ENCODE measurements at regions not wholly inside any gene's neighbourhood (a gene's known extent, or its start where the extent isn't known, plus 50 kb on each side); places are given as distances from the start of the nearest gene placed in this dataset.

DNA sequence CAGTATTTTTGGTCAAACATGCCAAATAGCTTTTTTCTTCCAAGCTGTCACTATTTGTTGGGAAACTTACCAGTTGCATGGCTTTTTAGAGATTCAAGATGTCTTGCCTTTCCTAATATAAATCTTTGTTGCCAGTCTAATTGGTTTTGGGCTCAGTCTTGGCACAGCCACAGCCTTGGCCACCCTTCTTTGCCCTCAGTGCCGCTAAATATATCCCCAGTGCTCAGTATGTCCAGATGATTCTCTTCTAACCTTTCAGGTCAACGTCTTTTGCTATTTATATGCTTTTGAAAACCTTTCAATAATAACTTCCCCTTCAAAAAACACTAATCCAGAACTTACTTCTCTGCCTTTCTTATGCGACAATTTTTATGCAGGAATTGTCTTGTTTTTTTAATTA lies 483.1 kb upstream of the ZFHX3 start:
- intact Hi-C loops (cut with micrococcal nuclease) = no loop called here
- Histone ChIP-seq H3K36me3 (ENCODE audit: control insufficient read depth in 1 of 2, insufficient read depth in 2 of 2, low read length in 2 of 2) (no peaks in the 10 kb centered on the region), H2AFZ (ENCODE audit: low read depth, low read length, poor library complexity, severe bottlenecking) (no peak overlapping the region), H3K4me3 (replicated peaks in 1 of 2; ENCODE audit: low read depth in 1 of 2, low read length in 2 of 2) (no peak overlapping the region), H3K9me3 (ENCODE audit: control insufficient read depth in 1 of 2, insufficient read depth in 1 of 2, low read depth in 1 of 2, low read length in 2 of 2) (no peaks in the 10 kb centered on the region), H3K27me3 (ENCODE audit: insufficient read depth, low read length) (peaks cover 25% of the 10 kb centered on the region), H3K4me1 (ENCODE audit: control insufficient read depth in 1 of 2, insufficient read depth in 2 of 2, low read length in 2 of 2) (no peaks in the 10 kb centered on the region), H3K4me2 (ENCODE audit: low read length) (no peak overlapping the region), H4K20me1 (ENCODE audit: insufficient read depth) (no peaks in the 10 kb centered on the region), H3K79me2 (ENCODE audit: insufficient read depth, low read length) (no peaks in the 10 kb centered on the region), H3K9me2 (ENCODE audit: insufficient read depth) (no peaks in the 10 kb centered on the region), H3K27ac (ENCODE audit: low read depth, low read length) (no peak overlapping the region), H3K9ac (ENCODE audit: low read length) (no peak overlapping the region)
- ChIA-PET POLR2A (interaction anchor here (0.7 kb wide), 1 partner anchor 12 kb away, joined by 4 read pairs; no protein-coding TSS in a partner anchor), RAD21 (ENCODE audit: low non-redundant PET in 1 of 2, low total read pairs in 2 of 2, uncharacterized antibody in 2 of 2, unreplicated experiment in 2 of 2) (no interaction called here), CTCF (no interaction called here)
- DNase-seq (ENCODE audit: low read depth, low spot score) (no peak), ATAC-seq (no peak)
- no TSS peak for BruUV-seq (replicated peaks)
- TF ChIP-seq FOSL1 (IDR thresholded peaks at IDR 0.05; ENCODE audit: low read depth) = no peak
- TF ChIP-seq, protein P1, sequence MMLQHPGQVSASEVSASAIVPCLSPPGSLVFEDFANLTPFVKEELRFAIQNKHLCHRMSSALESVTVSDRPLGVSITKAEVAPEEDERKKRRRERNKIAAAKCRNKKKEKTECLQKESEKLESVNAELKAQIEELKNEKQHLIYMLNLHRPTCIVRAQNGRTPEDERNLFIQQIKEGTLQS (IDR thresholded peaks at IDR 0.05) = no peak
- TF ChIP-seq, protein P2, sequence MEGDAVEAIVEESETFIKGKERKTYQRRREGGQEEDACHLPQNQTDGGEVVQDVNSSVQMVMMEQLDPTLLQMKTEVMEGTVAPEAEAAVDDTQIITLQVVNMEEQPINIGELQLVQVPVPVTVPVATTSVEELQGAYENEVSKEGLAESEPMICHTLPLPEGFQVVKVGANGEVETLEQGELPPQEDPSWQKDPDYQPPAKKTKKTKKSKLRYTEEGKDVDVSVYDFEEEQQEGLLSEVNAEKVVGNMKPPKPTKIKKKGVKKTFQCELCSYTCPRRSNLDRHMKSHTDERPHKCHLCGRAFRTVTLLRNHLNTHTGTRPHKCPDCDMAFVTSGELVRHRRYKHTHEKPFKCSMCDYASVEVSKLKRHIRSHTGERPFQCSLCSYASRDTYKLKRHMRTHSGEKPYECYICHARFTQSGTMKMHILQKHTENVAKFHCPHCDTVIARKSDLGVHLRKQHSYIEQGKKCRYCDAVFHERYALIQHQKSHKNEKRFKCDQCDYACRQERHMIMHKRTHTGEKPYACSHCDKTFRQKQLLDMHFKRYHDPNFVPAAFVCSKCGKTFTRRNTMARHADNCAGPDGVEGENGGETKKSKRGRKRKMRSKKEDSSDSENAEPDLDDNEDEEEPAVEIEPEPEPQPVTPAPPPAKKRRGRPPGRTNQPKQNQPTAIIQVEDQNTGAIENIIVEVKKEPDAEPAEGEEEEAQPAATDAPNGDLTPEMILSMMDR (IDR thresholded peaks at IDR 0.05 in 2 of 3, conservative IDR thresholded peaks at IDR 0.05 in 1 of 3; ENCODE audit: borderline replicate concordance in 1 of 3, insufficient read depth in 1 of 3, low read depth in 2 of 3, low read length in 2 of 3) = no peak

DNA sequence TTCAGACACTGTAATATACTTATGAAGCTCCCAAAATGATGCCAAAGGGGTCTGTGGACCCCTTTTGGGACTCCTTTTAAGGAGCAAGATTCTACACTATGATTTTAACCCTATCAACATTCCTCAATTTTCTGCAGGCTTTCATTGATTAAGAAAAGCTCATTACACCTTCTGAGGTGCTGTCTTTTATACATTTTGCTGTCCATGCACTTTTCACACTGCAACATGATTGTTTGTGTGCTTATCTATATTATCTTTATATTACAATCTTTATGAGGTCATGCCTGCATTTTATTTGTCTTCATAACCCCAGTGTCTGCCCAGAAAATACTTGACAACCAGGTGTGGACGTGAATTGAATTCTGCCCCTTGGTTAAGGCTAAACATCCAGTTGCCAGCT lies 482.6 kb upstream of the ZFHX3 start:
- Histone ChIP-seq H3K9me2 (ENCODE audit: insufficient read depth) (no peaks in the 10 kb centered on the region), H3K4me3 (replicated peaks in 1 of 2; ENCODE audit: low read depth in 1 of 2, low read length in 2 of 2) (no peak overlapping the region), H3K4me1 (ENCODE audit: control insufficient read depth in 1 of 2, insufficient read depth in 2 of 2, low read length in 2 of 2) (no peaks in the 10 kb centered on the region), H3K9ac (ENCODE audit: low read length) (no peak overlapping the region), H3K79me2 (ENCODE audit: insufficient read depth, low read length) (no peaks in the 10 kb centered on the region), H4K20me1 (ENCODE audit: insufficient read depth) (no peaks in the 10 kb centered on the region), H2AFZ (ENCODE audit: low read depth, low read length, poor library complexity, severe bottlenecking) (no peak overlapping the region), H3K36me3 (ENCODE audit: control insufficient read depth in 1 of 2, insufficient read depth in 2 of 2, low read length in 2 of 2) (no peaks in the 10 kb centered on the region), H3K4me2 (ENCODE audit: low read length) (no peak overlapping the region), H3K27ac (ENCODE audit: low read depth, low read length) (no peak overlapping the region), H3K27me3 (ENCODE audit: insufficient read depth, low read length) (peaks cover 30% of the 10 kb centered on the region), H3K9me3 (ENCODE audit: control insufficient read depth in 1 of 2, insufficient read depth in 1 of 2, low read depth in 1 of 2, low read length in 2 of 2) (no peaks in the 10 kb centered on the region)
- DNase-seq (ENCODE audit: low read depth, low spot score) (no peak), ATAC-seq (no peak)
- CTCF ChIA-PET = no interaction called here
- POLR2A ChIA-PET = no interaction called here
- RAD21 ChIA-PET (ENCODE audit: low non-redundant PET in 1 of 2, low total read pairs in 2 of 2, uncharacterized antibody in 2 of 2, unreplicated experiment in 2 of 2) = no interaction called here
- no TSS peak for BruUV-seq (replicated peaks)
- intact Hi-C loops (cut with micrococcal nuclease) = no loop called here
- TF ChIP-seq ZNF274 (IDR thresholded peaks at IDR 0.05; ENCODE audit: low read depth, low read length) = no peak
- no peak for TF ChIP-seq TCF7L2 (IDR thresholded peaks at IDR 0.05; ENCODE audit: borderline replicate concordance, extremely low read depth, insufficient read depth, insufficient read length)
- TF ChIP-seq SIN3A (IDR thresholded peaks at IDR 0.05; ENCODE audit: low read depth) = no peak
- TF ChIP-seq, protein P3, sequence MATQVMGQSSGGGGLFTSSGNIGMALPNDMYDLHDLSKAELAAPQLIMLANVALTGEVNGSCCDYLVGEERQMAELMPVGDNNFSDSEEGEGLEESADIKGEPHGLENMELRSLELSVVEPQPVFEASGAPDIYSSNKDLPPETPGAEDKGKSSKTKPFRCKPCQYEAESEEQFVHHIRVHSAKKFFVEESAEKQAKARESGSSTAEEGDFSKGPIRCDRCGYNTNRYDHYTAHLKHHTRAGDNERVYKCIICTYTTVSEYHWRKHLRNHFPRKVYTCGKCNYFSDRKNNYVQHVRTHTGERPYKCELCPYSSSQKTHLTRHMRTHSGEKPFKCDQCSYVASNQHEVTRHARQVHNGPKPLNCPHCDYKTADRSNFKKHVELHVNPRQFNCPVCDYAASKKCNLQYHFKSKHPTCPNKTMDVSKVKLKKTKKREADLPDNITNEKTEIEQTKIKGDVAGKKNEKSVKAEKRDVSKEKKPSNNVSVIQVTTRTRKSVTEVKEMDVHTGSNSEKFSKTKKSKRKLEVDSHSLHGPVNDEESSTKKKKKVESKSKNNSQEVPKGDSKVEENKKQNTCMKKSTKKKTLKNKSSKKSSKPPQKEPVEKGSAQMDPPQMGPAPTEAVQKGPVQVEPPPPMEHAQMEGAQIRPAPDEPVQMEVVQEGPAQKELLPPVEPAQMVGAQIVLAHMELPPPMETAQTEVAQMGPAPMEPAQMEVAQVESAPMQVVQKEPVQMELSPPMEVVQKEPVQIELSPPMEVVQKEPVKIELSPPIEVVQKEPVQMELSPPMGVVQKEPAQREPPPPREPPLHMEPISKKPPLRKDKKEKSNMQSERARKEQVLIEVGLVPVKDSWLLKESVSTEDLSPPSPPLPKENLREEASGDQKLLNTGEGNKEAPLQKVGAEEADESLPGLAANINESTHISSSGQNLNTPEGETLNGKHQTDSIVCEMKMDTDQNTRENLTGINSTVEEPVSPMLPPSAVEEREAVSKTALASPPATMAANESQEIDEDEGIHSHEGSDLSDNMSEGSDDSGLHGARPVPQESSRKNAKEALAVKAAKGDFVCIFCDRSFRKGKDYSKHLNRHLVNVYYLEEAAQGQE (IDR thresholded peaks at IDR 0.05; ENCODE audit: low read depth) = no peak
- TF ChIP-seq YY1 (IDR thresholded peaks at IDR 0.05; ENCODE audit: extremely low read depth, insufficient replicate concordance, low read depth, low read length) = no peak
- no peak for TF ChIP-seq SRF (IDR thresholded peaks at IDR 0.05; ENCODE audit: low read depth)
- TF ChIP-seq EZH2 (IDR thresholded peaks at IDR 0.05) = no peak
- TF ChIP-seq ELF1 (IDR thresholded peaks at IDR 0.05; ENCODE audit: borderline replicate concordance, low read depth) = no peak
- TF ChIP-seq, protein P2 (IDR thresholded peaks at IDR 0.05 in 2 of 3, conservative IDR thresholded peaks at IDR 0.05 in 1 of 3; ENCODE audit: borderline replicate concordance in 1 of 3, insufficient read depth in 1 of 3, low read depth in 2 of 3, low read length in 2 of 3) = no peak
- TF ChIP-seq POLR2AphosphoS5 (IDR thresholded peaks at IDR 0.05; ENCODE audit: low read depth, low read length) = no peak
